NCI-H2107 treated with DMSO at 0.1 percent for 48 hours (cell line): ENCODE measurements at regions not wholly inside any gene's neighbourhood (a gene's known extent, or its start where the extent isn't known, plus 50 kb on each side); places are given as distances from the start of the nearest gene placed in this dataset.

ENCODE experiments used
- DNase-seq: peaks from one replicate; lab custom pipeline; 2025; ENCODE audit not compliant: unreplicated experiment; lab: John Stamatoyannopoulos, UW

DNA sequence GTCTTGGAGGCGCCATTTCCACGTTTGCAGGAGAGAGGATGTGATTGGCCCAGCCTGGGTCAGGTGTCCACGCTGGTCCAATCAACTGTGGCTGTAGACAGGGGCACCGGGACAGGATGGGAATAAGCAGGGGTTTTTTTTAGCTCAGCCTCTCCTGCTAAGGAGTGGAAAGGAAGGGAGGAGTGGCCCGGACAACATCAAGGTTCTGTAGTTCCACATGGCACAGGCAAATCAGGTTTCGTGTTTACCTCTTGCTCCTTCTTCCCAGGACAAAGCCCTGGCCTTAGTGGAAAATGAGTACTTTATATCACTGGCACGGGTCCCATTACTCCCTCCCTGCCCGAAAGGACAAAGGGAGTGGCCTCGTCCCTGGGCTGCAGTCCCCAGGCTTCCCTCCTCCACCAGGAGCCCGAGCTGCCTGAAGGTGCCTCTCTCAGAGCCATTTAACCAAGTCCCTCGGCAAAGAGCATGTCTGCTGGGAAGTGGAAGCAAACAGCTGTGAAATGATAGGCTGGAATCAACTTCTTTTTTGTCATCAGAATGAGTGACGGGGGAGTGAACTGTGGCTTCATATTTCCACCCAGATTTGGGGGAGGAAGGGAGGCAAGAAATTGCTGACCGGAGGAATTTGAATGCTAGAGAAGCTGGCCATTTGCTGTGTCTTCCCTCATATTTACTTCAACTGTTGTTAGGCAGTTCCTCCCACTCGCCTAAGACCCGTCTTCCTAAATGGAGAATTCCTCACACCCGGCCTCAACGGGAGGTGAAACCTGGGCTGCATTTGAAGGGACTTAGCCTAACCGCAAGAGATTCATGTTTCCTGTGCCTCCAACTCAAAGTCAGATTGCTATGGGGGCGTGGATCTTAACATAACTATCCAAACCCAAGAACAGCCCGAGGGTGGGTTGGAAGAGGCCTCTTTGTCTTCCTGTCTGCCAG is 84.9 kb upstream of the SLC44A3 start:
- DNase-seq: no peak

GRCh38 chr1:94731891-94732290 is 88.3 kb upstream of the SLC44A3 start:
- DNase-seq: no peak

- no peak for DNase-seq
Observed at GRCh38 chr1:94730450-94730849, 89.7 kb upstream of the SLC44A3 start.

- DNase-seq: no peak
Observed at GRCh38 chr1:94729267-94729666, 90.9 kb upstream of the SLC44A3 start.

DNA sequence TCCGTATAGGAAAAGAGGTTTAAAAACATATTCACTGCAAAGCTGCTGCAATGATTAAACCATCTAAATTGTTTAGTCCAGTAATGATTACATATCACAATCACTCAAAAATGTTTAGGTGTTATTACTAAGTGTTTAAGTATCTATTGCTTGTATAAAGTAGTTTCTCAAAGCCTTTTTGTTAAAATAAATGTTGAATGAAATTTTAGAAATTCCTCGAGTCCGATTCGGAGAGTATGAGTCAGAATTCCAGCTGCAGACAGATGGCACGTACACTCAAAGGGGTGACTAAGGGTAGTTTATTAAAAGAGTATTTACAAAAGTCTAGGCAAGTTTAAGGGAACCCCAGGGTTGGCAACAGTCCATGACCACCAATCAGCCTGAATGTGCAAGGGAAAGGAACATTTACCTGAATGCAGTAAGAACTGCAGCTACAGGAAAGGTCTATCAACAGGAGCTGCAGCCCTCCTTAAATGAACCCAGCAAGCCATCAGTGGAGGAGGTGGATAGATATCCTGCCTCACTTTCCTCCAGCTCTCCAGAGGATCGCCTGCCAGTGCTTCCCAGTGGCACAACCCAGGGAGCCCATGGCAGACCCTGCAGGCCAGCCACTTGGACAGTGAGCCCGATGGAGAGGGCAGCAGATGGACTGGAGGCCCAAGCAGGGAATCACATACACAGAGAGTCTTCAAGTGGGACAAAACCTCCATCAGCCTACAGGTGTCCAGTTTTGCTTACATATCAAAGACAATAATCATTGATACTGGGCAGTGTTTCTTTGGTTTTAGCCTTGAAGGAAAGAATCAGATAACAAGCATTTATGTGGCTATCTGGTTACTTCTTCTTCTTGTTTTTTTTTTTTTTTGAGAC is 92.1 kb upstream of the SLC44A3 start:
- DNase-seq: no peak

DNA sequence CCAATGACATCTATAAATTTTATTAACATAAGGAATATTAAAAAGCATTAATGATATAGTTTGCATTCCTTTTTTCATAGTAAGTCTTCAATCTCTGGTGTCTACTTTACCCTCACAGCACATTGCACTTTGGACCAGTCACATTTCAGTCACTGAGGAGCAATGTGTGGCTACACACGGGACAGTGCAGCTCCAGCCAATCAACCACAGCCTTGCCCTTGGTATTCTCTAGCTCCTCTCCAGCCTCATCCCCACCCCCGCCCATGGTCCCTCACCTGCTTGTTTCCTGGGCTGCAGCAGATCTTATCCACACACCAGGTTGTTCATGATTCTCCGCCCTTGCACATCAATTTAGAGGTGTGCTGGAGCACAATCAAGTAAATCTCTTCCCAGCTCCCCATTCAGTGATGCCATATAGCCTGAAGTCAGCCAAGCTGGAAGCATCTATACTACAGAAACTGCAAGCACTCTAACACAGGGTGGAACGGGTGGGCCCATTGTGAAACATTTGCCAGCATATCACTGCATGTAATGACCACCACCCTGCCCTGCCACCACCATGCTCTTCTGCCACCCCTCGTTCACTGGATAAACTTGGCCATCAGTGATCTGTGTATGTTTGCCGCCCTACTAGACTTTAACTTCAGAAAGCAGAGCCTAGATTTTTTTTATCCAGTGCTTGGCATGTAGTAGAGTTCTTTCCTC is 93.0 kb upstream of the SLC44A3 start:
- DNase-seq: no peak

GRCh38 chr1:94725566-94725965 is 94.6 kb upstream of the SLC44A3 start:
- no peak for DNase-seq

GRCh38 chr1:94723894-94724293 is 96.3 kb upstream of the SLC44A3 start:
- no peak for DNase-seq

- no peak for DNase-seq
Observed at GRCh38 chr1:94723463-94723862, 96.7 kb upstream of the SLC44A3 start.

DNA sequence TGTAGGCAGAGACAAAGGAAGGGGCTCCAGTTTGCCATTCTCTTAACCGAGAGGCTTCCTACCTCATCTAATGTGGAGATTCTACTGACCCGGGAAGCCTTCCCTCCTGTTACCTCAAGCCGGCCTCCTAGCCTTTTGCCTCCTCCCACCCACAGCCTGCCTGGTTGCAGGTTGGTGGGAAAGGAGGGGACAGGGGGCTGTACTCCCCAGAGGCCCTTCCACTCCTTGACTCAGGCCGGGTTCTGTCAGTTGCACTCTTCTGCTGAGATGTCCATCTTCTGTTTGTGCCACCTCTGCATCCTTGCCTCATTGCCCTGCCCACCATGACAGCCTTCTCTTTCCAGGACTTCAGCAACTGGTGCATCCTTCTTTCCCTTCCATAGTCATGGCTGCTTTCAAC is 98.0 kb upstream of the SLC44A3 start:
- no peak for DNase-seq

DNA sequence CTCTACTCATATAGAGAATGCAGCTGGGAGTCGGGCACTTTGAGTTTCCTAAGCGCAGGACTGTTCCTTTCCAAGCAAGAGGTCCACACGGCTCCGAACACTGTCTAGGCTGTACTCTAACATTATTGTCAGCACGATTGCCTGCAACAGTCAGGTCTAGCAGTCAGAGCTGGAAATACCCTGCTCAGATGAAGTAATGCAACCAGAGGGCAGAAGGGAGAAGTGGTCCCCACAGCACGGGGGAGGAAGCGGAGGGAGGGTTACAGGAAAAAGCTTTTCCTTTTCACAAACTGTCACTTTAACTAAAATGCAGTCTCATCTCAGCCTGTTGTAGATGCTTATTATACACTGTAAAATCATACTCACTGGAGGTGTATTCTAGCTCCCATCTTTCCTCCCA is 98.9 kb upstream of the SLC44A3 start:
- DNase-seq: no peak

GRCh38 chr1:94719926-94720793 is 100.0 kb upstream of the SLC44A3 start:
- no peak for DNase-seq

DNA sequence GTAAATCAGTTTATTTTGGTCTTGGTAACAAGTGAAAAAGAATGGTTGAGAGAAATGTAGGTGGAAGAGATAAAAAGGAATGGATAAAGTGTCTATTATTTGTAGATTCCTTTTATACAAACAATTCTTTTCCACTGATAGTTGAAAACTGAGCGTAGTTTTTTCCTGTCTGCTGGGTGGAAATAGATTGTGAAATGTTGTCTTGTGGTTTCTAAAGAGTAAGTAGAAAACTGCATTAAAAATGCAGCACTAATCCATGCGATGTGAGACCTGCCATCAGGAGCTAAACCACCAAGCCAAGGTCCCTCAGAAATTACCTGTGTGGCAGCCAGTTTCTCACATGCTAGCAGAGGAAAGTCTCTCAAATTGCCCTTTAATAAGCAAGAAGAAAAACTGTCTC is 103.2 kb upstream of the SLC44A3 start:
- no peak for DNase-seq

GRCh38 chr1:94715321-94715720 is 104.8 kb upstream of the SLC44A3 start:
- no peak for DNase-seq

- DNase-seq: no peak
Observed at GRCh38 chr1:94714552-94714951, 105.6 kb upstream of the SLC44A3 start.

DNA sequence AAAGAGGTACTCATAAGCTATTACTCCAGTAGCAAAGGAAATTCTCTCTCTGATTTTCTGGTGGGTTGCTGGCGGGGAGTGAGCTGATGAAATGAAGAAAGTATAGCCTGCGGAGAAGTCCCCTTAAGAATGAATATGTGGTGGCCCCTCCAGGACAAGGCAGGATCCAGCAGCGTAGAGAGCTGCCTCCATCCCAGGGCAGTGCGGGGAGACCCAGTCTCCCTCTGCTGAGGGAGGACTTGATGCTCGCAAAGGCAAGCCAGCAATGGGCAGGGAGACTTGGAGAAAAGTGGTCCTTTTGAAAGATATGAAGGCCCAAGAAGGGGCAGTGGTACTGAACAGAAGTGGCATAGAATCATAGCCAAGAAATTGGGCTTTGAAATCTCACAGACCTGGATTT is 106.0 kb upstream of the SLC44A3 start:
- no peak for DNase-seq

- DNase-seq: no peak
Observed at GRCh38 chr1:94713472-94714141, 106.5 kb upstream of the SLC44A3 start.

- no peak for DNase-seq
Observed at GRCh38 chr1:94709891-94710581, 110.1 kb upstream of the SLC44A3 start.

GRCh38 chr1:94708811-94709210 is 111.3 kb upstream of the SLC44A3 start:
- DNase-seq: no peak
